ENCODE measurements at regions not wholly inside any gene's neighbourhood (a gene's known extent, or its start where the extent isn't known, plus 50 kb on each side); places are given as distances from the start of the nearest gene placed in this dataset.
"Not testable (repeated sequence)": the region's sequence is repeated elsewhere in the genome, so short reads cannot be mapped to it uniquely, and the experiment has no call there.

DNA sequence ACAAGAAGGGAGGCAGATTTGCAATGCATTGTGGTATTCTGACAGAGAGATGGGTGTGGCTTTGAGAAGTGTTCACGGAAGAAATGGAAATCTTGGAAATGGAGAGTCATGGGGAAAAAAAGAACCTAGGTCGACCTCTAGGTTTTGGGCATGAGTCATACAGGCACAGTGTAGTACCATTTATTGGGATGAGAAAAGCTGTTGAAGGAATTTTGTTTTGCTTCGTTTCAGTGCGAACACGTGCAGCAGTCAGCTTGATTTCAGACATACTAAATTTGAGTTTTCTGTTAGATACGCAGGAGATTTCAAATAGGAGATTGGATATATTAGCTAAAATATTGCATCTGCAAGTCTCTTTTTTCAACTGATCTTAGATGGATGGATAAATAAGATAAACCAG lies 119.8 kb upstream of the ZNG1F start:
- not testable (repeated sequence) for H3K9me3 Mint-ChIP-seq, H3K4me3 Mint-ChIP-seq

GRCh38 chr9:41285744-41286143 lies 96.6 kb upstream of the ZNG1F start:
- not testable (repeated sequence) for H3K27me3 Mint-ChIP-seq; H3K27ac Mint-ChIP-seq; H3K36me3 Mint-ChIP-seq (ENCODE audit: low read depth); H3K4me3 Mint-ChIP-seq; H3K9me3 Mint-ChIP-seq; H3K4me1 Mint-ChIP-seq (ENCODE audit: low read depth)

More for the DNA sequence above, 119.8 kb upstream of the ZNG1F start:
- H3K4me1 Mint-ChIP-seq (ENCODE audit: low read depth); H3K36me3 Mint-ChIP-seq (ENCODE audit: low read depth); H3K27ac Mint-ChIP-seq; H3K27me3 Mint-ChIP-seq: not testable (repeated sequence)

- not testable (repeated sequence) for H3K9me3 Mint-ChIP-seq; H3K4me1 Mint-ChIP-seq (ENCODE audit: low read depth); H3K4me3 Mint-ChIP-seq; H3K36me3 Mint-ChIP-seq (ENCODE audit: low read depth); H3K27ac Mint-ChIP-seq; H3K27me3 Mint-ChIP-seq
Observed at GRCh38 chr9:41280299-41281238, 91.5 kb upstream of the ZNG1F start.

GRCh38 chr9:41279437-41279836 lies 90.3 kb upstream of the ZNG1F start:
- not testable (repeated sequence) for H3K27me3 Mint-ChIP-seq; H3K27ac Mint-ChIP-seq; H3K4me3 Mint-ChIP-seq; H3K9me3 Mint-ChIP-seq; H3K4me1 Mint-ChIP-seq (ENCODE audit: low read depth); H3K36me3 Mint-ChIP-seq (ENCODE audit: low read depth)

DNA sequence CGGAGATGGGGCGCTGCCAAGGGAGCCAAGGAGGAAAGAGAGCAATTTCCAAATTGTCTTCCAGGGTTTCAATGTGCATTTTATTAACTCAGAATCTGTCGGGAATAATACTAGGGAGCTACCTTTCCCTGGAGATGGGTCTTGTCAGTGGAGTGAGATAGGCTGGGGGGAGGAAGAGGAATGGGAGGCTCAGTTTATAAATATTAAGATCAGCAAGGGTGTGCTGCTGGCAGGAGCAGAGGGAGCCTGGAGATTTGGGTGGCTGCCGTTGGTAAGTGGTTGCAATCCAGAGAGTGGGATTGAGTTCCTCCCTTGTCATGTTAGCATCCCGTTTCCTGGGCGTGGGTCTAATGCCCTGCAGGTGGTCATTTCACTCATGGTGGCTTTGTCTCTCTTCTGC lies 89.9 kb upstream of the ZNG1F start:
- H3K27ac Mint-ChIP-seq; H3K9me3 Mint-ChIP-seq; H3K4me1 Mint-ChIP-seq (ENCODE audit: low read depth); H3K4me3 Mint-ChIP-seq; H3K27me3 Mint-ChIP-seq; H3K36me3 Mint-ChIP-seq (ENCODE audit: low read depth): not testable (repeated sequence)

GRCh38 chr9:41273549-41274267 lies 84.6 kb upstream of the ZNG1F start:
- not testable (repeated sequence) for H3K36me3 Mint-ChIP-seq (ENCODE audit: low read depth); H3K27me3 Mint-ChIP-seq; H3K27ac Mint-ChIP-seq; H3K9me3 Mint-ChIP-seq; H3K4me1 Mint-ChIP-seq (ENCODE audit: low read depth)
- H3K4me3 Mint-ChIP-seq = peak overlapping the region; percentile 61

GRCh38 chr9:41272879-41273548 lies 83.9 kb upstream of the ZNG1F start:
- H3K36me3 Mint-ChIP-seq (ENCODE audit: low read depth); H3K27ac Mint-ChIP-seq; H3K9me3 Mint-ChIP-seq; H3K4me1 Mint-ChIP-seq (ENCODE audit: low read depth); H3K27me3 Mint-ChIP-seq: not testable (repeated sequence)
- H3K4me3 Mint-ChIP-seq = peak overlapping the region; percentile 32

- not testable (repeated sequence) for H3K4me3 Mint-ChIP-seq; H3K27ac Mint-ChIP-seq; H3K36me3 Mint-ChIP-seq (ENCODE audit: low read depth); H3K27me3 Mint-ChIP-seq; H3K4me1 Mint-ChIP-seq (ENCODE audit: low read depth); H3K9me3 Mint-ChIP-seq
Observed at GRCh38 chr9:41270992-41271391, 81.9 kb upstream of the ZNG1F start.

DNA sequence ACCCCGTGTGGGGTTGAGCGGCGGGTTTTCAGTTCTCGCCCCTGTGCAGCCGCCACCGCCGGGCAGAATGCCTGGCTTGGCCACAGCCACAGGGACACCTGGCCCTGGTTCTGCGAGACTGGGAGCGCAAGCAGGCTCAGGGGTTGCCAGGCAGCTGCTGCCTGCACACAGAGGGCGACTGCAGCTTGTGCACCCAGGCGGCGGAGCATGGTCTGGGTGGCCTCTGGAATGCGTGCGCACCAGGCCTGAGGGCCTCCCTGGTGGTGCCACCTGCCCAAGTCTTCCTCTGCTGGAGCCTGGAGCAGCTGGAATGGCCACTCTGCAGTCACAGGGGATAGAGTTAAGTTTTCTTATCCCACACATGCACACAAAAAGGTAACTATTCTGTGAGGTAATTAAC lies 80.4 kb upstream of the ZNG1F start:
- H3K4me1 Mint-ChIP-seq (ENCODE audit: low read depth); H3K4me3 Mint-ChIP-seq; H3K36me3 Mint-ChIP-seq (ENCODE audit: low read depth); H3K27ac Mint-ChIP-seq; H3K9me3 Mint-ChIP-seq; H3K27me3 Mint-ChIP-seq: not testable (repeated sequence)

GRCh38 chr9:41269054-41269453 lies 79.9 kb upstream of the ZNG1F start:
- H3K36me3 Mint-ChIP-seq (ENCODE audit: low read depth); H3K27me3 Mint-ChIP-seq; H3K4me3 Mint-ChIP-seq; H3K9me3 Mint-ChIP-seq; H3K4me1 Mint-ChIP-seq (ENCODE audit: low read depth); H3K27ac Mint-ChIP-seq: not testable (repeated sequence)

DNA sequence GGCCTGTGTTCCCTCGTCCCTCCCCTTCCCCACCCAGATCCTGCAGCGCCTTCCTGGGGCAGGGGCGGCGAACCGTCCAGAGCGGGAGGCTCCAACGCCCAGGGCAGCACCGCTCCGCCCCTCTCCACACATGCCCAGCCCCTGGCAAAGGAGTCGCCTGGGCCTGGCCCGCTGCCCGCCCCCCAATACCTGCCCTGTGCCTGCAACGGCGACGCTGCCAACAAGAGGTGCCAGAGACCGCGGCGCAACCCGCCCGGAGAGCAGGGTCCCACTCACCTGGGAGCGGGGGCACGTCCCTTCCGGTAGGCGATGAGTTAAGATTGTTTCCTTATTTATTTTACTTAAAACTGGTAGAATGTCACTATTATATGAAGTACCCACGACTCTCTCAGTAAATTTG lies 77.5 kb upstream of the ZNG1F start:
- not testable (repeated sequence) for H3K4me1 Mint-ChIP-seq (ENCODE audit: low read depth); H3K27me3 Mint-ChIP-seq; H3K36me3 Mint-ChIP-seq (ENCODE audit: low read depth); H3K9me3 Mint-ChIP-seq; H3K27ac Mint-ChIP-seq; H3K4me3 Mint-ChIP-seq

DNA sequence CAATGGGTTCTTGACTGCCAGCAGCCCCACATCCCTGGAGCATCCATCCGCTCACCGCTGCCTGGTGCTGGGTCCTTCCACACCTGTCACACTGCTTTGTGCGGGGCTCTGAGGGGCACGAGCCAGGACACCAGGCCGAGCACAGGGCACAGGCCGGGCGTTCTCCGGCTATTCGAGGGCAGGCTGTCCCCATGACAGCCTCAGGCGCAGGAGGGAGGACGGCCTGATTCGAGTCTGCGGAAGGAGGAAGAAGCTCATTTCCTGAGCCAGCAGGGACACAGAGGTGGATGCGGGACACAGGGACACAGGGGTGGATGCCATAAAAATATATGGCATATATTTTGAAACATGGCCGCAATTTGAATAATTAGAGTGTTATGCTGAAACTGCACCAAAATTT lies 76.9 kb upstream of the ZNG1F start:
- H3K9me3 Mint-ChIP-seq; H3K36me3 Mint-ChIP-seq (ENCODE audit: low read depth); H3K27ac Mint-ChIP-seq; H3K4me3 Mint-ChIP-seq; H3K27me3 Mint-ChIP-seq; H3K4me1 Mint-ChIP-seq (ENCODE audit: low read depth): not testable (repeated sequence)

- not testable (repeated sequence) for H3K9me3 Mint-ChIP-seq; H3K4me3 Mint-ChIP-seq; H3K27me3 Mint-ChIP-seq; H3K27ac Mint-ChIP-seq; H3K36me3 Mint-ChIP-seq (ENCODE audit: low read depth); H3K4me1 Mint-ChIP-seq (ENCODE audit: low read depth)
Observed at GRCh38 chr9:41251973-41252372, 62.9 kb upstream of the ZNG1F start.

DNA sequence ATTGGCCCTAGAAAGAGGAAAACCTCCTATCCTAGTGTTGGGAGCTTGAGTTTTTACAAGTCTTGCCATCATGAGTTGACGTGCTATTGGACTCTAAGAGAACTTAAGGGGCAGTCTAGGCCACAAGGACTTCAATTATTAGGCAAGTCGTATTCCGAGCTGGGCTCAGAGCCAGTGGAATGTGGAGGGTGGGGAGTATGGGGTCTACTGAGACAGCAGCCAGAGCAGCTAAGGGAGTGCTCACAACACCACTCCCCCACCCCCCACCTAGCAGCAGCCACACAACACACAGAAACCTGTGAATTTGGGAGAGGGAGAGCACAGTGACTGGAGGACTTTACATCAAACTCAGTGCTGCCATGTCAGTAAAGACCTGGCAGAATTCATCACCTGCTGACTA lies 62.0 kb upstream of the ZNG1F start:
- not testable (repeated sequence) for H3K27me3 Mint-ChIP-seq; H3K4me3 Mint-ChIP-seq; H3K9me3 Mint-ChIP-seq; H3K27ac Mint-ChIP-seq; H3K4me1 Mint-ChIP-seq (ENCODE audit: low read depth); H3K36me3 Mint-ChIP-seq (ENCODE audit: low read depth)

GRCh38 chr9:41246702-41247101 lies 57.6 kb upstream of the ZNG1F start:
- not testable (repeated sequence) for H3K4me1 Mint-ChIP-seq (ENCODE audit: low read depth); H3K27ac Mint-ChIP-seq; H3K4me3 Mint-ChIP-seq; H3K27me3 Mint-ChIP-seq; H3K36me3 Mint-ChIP-seq (ENCODE audit: low read depth)
- peaks cover 10% of the 10 kb centered on the region for H3K9me3 Mint-ChIP-seq
